DLD1 (cell line): ENCODE measurements at regions not wholly inside any gene's neighbourhood (a gene's known extent, or its start where the extent isn't known, plus 50 kb on each side); places are given as distances from the start of the nearest gene placed in this dataset.

Source experiments
- in situ Hi-C: cut with HindIII; loops from 2 replicates; pipeline ENCODE4 v1.10.0; 2017; ENCODE audit warnings: low sequenced_read_pairs

DNA sequence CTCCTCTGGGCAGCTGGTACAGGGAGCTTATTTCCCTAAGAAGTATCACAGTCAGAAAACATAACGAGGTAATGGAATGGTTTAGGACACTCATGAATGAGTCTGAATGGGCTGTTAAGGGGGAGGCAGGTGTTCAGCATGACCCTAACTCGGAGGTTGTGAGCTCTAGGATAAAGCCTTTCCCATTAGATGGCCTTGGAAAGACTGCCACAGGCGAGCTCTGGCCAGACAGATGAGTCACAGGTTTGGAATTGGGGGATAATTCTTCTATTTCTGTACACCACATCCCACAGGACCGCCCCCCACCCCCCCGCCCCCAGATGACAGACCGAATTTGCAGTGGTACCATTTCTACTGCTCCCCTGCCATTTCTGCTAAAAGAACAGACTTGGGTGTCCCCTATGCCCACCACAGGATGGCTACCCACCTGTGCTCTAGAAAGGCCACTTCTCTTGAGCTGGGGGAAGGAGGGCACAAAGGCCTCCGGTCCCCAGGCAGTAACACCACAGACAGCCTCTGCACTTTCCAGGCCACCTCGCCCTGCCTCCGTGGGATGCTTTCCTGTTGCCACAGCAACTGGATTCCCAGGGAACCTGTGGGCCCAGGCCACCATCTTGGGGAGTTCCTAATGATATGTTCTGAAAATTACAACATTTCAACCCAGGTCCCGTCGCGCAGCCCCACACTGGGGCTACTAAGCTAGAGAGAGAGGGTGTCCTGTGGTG, 76.7 kb downstream of the TRIM29 start:
- in situ Hi-C loops = no loop called here

DNA sequence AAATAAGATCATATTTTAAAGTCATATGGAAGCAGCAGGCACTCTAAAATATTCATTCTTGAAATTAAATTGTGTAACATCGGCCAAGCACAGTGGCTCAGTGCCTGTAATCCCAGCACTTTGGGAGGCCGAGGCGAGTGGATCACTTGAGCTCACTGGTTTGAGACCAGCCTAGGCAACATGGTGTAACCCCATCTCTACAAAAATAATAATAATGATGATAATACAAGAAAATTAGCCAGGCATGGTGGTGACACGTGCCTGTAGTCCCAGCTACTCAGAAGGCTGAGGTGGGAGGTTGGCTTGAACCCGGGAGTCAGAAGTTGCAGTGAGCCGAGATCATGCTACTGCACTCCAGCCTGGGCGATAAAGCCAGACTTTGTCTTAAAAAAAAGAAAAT, 77.4 kb downstream of the TRIM29 start:
- in situ Hi-C loops = no loop called here

DNA sequence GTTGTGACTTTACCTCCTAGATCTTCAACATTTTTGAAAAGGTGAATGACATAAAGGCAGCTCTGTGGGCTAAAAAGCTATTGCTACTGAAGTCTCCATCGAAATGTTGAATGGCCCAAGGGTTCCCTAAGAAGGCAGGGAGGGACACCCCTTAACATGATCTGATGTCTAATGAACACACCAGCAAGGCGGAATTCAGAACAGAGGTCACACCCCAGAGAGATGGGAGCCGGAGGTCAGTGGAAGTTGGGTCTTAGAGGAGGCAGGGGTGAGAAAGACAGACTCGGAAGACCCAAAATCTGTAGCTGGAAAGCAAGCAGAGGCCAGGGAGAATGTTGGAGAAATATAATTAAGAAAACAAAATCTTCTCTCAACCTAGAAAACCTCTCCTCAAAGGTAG, 79.0 kb downstream of the TRIM29 start:
- in situ Hi-C loops = loop anchor here (5.0 kb wide), 1 partner anchor 37 kb away; no protein-coding TSS in a partner anchor

DNA sequence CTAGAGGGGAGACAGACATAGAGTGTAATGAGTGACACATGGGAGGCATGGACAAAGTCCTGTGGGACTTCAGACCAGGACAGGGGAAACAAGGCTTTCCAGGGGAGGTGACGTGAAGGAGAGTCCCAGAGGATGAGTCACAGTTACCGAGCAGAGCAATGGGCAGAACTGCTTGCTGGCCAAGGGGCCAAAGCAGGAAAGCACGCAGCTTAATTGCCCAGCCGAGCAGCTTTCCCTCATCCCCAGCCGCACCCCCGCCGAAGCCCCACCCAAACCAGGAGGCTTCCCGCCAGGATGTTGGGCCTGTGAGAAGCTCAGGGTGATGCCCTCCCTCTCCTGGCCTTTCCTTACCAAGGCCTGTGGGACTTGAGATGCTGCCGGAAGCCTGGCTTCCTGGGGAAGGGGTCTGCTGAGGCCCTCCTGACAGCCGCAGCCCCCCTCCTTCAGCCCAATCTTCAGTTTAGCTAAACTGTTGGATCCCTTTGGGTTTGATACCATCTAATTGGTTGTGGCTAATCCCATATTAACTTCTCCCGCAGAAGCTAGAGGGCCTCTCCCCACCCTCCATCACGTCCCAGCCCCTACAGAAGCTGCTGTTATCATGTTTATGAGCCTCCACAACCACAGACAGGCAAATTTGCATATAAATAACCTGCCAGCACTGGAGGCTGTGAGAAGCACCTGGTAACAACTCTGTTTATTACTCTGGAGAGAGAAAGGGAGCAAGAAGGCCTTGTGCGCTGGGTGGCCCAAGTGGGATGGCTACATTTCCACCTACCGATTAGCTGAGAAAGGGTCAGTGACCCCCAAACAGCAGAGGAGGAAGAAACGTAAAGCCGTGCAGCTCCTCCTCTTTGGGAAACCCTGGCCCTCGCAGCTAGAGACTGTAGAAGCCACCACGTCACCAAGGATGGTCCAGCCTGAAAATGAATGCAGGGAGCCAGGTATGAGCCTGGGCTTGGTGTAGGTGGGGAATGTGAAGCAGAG, 80.0 kb downstream of the TRIM29 start:
- in situ Hi-C loops = loop anchor here (5.0 kb wide), 1 partner anchor 36 kb away; no protein-coding TSS in a partner anchor

DNA sequence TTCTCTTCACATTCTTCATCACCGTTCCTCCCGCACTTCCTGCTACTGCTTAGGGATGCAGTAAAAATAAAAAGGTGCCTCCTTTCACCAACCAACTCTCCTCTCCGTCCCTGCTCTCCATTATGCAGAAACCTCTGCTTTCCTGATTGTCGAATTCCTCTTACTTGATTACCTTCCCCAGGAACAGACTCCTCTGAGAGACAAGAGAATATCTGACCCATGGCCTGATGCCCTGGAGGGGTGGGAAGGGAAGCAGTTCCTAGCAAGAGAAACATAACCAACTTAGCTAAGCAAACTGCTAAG, 80.9 kb downstream of the TRIM29 start:
- in situ Hi-C loops = loop anchor here (5.0 kb wide), 1 partner anchor 35 kb away; no protein-coding TSS in a partner anchor

DNA sequence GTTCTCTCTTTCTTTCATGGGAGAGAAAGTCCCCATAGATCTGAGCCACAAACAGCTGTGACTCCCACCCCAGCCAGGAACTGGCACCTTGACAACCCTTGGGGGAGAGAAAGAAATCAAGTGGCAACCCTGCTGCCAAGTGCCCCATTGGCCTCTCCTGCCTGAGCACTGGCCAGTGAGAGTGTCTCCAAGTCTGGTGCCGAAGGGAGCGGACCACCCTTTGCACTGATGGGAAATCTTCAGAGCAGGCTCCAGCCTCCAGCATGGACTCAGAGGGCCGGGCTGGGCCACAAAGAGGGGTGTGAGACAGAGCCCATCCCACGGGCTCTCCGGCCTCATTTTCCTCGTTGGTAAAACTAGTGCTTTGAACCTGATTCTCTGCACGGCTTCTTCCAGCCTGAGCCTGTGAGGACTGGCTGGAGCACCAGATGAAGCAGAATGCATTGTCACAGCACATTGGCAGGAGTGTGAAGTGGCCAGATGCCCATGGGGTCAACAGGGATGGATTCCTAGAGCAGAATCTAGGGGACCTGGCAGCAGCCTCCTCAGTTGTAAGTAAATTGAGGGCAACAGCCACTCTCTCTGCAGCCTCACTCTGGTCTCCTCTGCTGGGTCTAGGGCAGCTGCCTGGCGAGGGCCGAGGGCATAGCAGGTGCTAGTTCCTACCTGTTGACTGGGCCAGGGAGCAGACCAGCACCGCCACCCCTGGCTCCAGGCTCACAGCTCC, 81.4 kb downstream of the TRIM29 start:
- in situ Hi-C loops = loop anchor here (5.0 kb wide), 1 partner anchor 34 kb away; no protein-coding TSS in a partner anchor

DNA sequence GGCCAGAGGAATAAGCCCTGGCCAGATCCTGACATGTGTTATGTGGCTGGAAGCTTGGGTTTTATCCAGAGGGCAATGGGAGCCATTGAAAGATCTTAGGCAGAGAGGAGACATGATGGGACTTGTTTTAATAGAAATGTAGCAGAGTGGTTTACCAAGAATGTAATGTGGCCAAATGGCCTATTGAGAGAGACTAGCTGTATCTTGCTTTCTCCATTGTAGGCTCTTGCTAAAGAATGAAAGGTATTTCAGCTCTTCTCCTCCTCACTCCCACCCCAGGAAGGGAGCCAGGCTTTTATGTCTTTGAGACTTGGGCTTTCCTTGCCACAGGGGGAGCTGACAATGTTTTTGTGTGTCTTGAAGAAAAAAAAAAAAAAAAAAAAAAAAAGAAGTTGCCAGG, 82.3 kb downstream of the TRIM29 start:
- in situ Hi-C loops = loop anchor here (5.0 kb wide), 1 partner anchor 33 kb away; no protein-coding TSS in a partner anchor

DNA sequence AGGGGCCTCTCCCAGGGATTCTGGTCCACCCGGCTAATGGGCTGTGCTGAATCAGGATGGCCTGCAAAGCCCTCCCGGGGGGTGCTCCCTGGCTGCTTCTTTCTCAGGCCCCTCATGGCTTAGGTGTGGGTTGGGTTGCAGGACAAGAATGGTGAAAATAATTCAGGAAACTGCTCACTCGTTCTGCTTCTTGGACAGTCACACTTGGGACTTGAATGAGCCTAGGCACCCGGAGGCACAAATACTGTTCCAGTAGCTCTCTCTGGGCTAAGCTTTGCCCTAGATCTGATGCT, 83.2 kb downstream of the TRIM29 start:
- in situ Hi-C loops = loop anchor here (5.0 kb wide), 1 partner anchor 32 kb away; no protein-coding TSS in a partner anchor

- in situ Hi-C loops = no loop called here
Measured at GRCh38 chr11:120054016-120054752, 83.7 kb downstream of the TRIM29 start.

- in situ Hi-C loops = no loop called here
Measured at GRCh38 chr11:120052196-120052775, 85.6 kb downstream of the TRIM29 start.

DNA sequence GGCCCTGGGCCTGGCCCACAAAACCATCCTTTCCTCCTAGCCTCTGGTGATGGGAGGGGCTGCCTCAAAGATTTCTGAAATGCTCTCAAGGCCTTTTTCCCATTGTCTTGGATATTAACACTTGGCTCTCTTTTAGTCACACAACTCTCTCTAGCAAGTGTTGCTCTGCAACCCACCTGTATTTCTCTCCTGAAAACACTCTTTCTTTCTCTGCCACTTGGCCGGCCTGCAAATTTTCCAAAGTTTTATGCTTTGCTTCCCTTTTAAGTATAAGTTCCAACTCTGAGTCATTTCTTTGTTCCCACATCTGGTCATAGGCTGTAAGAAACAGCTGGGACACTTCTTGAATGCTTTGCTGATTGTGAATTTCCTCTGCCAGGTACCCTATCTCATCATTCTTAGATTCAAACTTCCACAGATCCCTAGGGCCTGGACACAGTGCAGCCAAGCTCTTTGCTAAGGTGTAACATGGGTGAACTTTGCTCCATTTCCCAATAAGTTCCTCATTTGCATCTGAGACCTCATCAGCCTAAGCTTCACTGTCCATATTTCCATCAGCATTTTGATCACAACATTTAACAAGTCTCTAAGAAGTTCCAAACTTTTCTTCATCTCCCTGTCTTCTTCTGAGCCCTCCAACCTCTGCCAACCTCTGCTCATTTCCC, 93.8 kb downstream of the TRIM29 start:
- in situ Hi-C loops = no loop called here

GRCh38 chr11:120043328-120043945, 94.5 kb downstream of the TRIM29 start:
- in situ Hi-C loops = no loop called here

DNA sequence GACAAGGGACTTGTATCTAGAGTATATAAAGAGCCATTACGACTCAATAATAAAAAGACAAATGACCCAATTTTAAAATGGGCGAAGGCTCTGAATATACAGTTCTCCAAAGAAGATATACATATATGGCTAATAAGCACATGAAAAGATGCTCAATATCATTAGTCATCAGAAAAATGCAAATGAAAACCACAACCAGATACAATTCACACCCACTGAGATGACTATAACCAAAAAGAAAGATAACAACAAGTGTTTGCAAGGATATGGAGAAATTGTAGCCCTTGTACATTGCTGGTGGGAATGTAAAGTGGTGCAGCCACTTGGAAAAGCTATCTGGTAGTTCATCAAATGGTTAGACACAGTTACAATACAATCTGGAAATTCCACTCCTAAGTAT, 96.3 kb downstream of the TRIM29 start:
- in situ Hi-C loops = no loop called here

- in situ Hi-C loops = no loop called here
Measured at GRCh38 chr11:120040151-120040840, 97.6 kb downstream of the TRIM29 start.

GRCh38 chr11:120039039-120039438, 98.9 kb downstream of the TRIM29 start:
- in situ Hi-C loops = no loop called here

- in situ Hi-C loops = no loop called here
Measured at GRCh38 chr11:120037111-120037510, 100.8 kb downstream of the TRIM29 start.

- in situ Hi-C loops = no loop called here
Measured at GRCh38 chr11:120035756-120036155, 102.2 kb downstream of the TRIM29 start.

DNA sequence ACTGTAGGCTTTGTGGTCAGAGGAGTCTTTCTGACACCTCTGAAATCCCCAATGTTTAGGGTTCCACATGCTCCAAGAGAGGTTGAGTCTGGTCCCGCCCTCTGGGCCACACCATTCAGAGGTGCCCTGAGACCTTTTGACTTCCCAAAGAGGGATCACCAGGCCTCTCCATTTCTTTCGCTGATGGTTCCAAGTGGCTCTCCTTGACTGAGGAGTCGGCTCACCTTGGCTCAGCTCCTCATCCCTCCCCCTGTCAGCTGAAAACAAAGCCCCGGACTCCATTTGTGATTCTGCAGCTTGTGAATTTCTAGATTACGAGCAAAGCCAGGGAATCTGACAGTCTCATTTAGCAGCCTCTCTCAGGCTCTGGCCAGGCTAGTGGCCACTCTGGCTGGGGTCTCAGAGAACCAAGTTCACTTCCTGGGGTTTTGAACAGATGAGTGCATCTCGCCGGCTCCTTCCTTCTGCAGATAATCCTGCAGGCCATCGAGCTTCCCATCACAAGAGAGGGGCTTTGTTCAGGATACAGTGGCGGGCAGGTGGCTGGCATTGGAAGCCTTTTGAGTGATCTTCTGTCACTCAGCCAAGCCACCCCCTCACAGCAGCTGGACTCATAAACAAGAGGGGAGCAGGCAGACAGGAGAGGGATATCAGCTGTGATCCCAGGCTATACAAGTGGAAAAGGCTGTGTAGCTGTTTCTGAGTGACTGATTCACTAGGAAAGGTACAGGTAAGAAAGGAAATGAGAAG, 102.9 kb downstream of the TRIM29 start:
- in situ Hi-C loops = no loop called here
